AG20443 (cell line): ENCODE measurements at regions not wholly inside any gene's neighbourhood (a gene's known extent, or its start where the extent isn't known, plus 50 kb on each side); places are given as distances from the start of the nearest gene placed in this dataset.
A peak's percentile ranks its signal among the peaks of the same experiment; 100 is the strongest.
"Not testable (repeated sequence)": the region's sequence is repeated elsewhere in the genome, so short reads cannot be mapped to it uniquely, and the experiment has no call there.

Experiments
- DNase-seq: peaks from one replicate; pipeline ENCODE4 v3.0.0; 2012; ENCODE audit warnings: low spot score, mixed read lengths

DNA sequence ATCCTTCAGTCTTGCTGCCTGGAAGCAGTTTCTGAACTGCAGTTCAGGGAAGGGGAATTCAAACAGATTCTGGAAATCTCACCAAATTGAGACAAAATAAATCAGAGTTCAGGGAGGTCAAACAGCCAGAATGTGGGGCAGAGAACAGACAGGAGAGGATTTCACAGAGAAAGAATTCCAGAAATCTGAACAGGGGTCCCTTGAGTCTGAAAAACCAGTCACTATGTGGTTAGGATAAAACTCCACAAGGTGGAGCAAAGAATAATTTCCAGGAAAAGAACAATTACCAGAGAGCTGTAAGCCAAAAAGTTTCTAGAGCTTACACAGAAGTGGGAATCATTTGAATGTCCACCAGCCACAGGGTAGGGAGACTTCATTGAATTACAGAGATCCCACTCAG is 84.7 kb downstream of the URB2 start:
- DNase-seq, result no peak

DNA sequence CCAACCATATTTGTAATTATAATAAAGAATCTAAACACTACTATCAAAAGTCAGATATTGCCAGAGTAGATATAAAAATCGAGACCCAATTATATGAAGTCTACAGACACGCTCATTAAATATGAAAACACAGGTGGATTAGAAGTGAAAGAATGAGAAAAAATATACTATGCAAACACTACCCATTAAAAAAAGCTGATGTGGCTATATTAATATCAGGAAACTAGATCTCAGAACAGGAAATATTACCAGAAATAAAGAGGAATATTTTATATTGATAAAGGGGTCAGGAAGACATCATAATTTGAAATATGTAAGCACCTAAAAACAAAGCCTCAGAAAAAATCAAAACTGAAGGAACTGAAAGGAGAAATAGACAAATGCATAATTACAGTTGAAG is 88.3 kb downstream of the URB2 start:
- no peak for DNase-seq

- DNase-seq, result peak; percentile 25
Observed at GRCh38 chr1:229714964-229715603, 89.0 kb downstream of the URB2 start.

DNA sequence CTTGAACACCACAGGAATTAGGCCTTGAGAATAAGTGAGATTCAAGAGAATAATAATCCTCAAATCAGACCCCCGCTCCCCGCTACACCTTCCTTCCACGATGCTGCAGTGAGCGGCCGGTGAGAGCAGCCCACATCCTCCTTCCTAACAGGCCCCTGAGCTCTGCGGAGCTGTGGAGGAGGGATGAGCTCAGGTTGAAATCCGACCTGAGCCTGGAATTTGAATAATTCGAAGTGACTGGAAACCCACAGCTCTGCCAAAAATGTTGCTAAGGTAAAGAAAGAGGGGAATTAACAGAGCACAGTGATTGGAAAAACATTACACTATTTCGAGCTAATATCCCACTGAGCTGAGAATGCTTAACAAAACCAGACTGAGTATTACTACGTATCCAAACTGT is 90.0 kb downstream of the URB2 start:
- no peak for DNase-seq

- no peak for DNase-seq
Observed at GRCh38 chr1:229716704-229717103, 90.7 kb downstream of the URB2 start.

DNA sequence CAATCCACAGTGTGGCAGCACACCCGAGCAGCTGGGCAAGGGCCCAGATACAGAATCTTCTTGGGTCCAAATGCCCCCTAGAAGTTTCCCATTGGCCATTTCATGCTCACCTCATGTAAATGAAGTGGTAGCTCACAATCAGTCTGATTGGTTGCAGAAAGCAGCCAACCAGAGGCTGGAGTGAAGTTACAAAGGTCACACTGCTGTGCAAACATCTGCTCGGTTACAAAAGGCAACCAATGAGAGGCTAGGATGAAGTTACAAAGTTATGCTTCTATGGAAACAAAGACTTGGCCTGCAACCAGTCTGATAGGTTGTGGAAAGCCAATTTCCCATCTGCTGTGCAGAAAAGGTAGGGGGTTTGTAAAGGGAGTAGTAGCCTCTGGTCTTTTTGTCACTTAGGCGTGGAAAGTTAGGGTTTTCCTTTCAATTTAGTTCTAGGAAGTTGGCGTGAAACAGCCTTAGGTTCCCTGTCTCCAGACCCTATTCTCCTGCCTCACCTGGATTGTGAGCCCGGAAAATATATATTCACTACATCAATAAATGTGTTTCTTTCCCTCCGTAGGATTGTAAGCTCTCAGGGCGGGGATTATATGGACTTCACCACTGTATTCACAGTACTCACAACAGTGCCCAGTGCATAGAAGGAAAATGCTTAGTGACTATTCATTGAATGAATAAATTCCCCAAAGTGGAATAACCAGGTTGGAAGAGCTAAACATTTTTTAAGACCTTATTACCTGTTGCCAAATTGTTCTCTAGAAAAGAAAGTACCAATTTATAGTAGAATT is 91.9 kb downstream of the URB2 start:
- DNase-seq, result no peak

- no peak for DNase-seq
Observed at GRCh38 chr1:229726061-229726460, 100.0 kb downstream of the URB2 start.

- DNase-seq, result no peak
Observed at GRCh38 chr1:229729916-229730315, 103.9 kb downstream of the URB2 start.

- no peak for DNase-seq
Observed at GRCh38 chr1:229730573-229730972, 104.5 kb downstream of the URB2 start.

- DNase-seq, result no peak
Observed at GRCh38 chr1:229732061-229732460, 106.0 kb downstream of the URB2 start.

DNA sequence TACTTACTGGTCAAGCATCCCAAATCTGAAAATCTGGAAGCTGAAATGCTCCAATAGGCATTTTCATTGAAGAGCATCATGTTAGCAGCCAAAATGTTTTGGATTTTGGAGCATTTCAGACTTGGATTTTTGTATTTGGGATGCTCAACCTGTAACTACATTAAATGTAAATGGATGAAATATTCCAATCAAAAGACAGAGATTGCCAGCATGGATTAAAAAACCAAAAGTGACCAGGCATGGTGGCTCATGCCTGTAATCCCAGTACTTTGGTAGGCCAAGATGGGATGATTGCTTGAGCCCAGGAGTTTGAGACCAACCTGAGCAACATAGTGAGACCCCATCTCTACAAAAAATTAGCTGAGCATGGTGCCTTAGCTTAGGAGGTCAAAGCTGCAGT is 110.3 kb downstream of the URB2 start:
- DNase-seq, result no peak

DNA sequence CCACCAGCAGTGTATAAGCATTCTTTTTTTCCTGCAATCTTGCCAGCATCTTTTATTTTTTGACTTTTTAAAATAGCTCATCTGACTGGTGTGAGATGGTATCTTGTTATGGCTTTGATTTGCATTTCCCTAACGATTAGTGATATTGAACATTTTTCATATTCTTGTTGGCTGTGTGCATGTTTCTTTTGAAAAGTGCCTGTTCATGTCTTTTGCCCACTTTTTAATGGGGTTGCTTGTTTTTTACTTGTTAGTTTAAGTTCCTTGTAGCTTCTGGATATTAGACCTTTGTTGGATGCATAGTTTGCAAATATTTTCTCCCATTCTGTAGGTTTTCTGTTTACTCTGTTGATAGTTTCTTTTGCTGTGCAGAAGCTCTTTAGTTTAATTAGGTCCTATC is 116.6 kb downstream of the URB2 start:
- DNase-seq, result not testable (repeated sequence)

DNA sequence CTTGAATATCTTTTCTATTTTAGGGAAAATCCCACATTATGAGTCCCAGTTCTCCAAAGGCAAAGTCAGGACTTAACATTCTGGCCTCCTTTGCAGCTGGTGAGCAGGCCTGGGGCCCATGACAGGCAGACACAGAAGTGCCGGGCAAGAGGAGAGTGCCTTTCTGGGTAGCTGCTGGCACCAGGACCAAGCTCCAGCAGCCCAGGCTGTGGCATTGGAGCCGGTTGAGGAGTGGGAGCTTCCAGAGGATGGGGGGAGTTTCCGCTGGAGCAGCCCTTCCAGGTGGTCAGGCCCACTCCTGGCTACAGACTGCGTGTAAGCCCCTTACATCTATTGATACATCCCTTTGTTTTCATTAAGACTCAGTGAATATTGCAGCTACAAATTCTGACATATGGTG is 123.9 kb downstream of the URB2 start:
- no peak for DNase-seq

- no peak for DNase-seq
Observed at GRCh38 chr1:229751610-229752009, 125.6 kb downstream of the URB2 start.

DNA sequence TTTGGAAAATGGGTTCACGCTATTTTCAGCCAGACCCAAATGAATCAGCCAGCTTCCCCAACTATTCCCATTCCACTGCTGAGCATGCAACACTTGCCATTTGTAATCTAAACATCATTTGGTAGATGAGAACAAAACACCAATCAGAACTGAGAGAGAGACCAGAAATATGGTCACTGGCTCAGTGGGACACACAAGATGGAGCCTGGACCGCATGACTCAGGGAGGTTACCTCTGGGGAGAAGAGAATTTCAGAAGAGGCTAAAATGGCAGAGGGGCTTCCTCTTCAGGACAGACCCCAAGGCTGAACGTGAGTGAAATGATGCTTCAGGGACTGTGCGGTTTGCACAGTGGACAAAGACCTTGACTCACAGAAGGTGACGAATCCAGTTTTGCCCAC is 126.6 kb downstream of the URB2 start:
- DNase-seq, result no peak

- no peak for DNase-seq
Observed at GRCh38 chr1:229753764-229754551, 127.9 kb downstream of the URB2 start.

DNA sequence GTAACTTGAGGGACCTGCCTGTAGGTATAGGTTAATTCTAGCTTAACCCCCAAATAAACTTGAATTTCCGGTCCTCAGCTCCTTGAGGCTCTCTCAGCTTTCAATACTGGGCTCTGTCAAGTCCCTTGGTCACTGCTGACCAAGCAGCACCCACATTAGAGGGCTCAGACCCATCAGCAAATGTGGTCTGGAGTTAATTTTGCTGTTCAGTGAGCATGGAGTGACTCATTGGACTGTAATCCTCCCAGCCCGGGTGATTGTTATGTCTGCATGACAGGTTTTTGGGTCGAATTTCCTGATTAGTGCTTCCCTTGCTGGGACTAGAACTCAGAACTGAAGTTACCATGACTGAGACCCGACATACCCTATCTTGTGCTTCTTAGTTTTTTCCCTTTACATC is 130.6 kb downstream of the URB2 start:
- peak; percentile 67 for DNase-seq

GRCh38 chr1:229757226-229757625 is 131.2 kb downstream of the URB2 start:
- no peak for DNase-seq

GRCh38 chr1:229758101-229759036 is 132.3 kb downstream of the URB2 start:
- peak; percentile 33 for DNase-seq

- peak; percentile 60 for DNase-seq
Observed at GRCh38 chr1:229759037-229759435, 133.0 kb downstream of the URB2 start.

DNA sequence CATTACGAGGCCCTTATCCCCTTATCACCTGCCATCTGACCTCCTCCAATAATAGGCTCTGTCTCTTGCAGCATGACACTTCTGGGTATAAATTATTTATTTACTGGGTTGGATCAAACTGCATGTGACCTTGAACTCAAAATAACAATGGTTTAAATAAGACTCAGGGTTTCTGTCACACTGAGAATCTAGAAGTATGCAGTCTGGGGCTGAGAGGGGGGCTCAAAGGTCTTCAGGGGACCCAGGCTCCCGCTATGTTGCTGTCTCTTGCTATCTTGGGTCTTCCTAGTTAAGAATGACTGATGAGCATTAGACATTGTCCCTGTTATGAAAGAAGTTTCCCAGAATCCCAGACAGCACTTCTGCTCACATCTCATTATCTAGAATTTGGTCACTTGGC is 133.5 kb downstream of the URB2 start:
- DNase-seq, result no peak

GRCh38 chr1:229760478-229760996 is 134.5 kb downstream of the URB2 start:
- no peak for DNase-seq
